H1 (cell line): ENCODE measurements at regions not wholly inside any gene's neighbourhood (a gene's known extent, or its start where the extent isn't known, plus 50 kb on each side); places are given as distances from the start of the nearest gene placed in this dataset.

Experiments used
- EP300 ChIP-seq, 2 experiments: IDR thresholded peaks; 1 replicate in 1 of 2; 2 replicates in 1 of 2; pipeline ENCODE4 v1.6.1; 2011 to 2012; ENCODE audit warnings: low read depth in 2 of 2, low read length in 2 of 2, mild to moderate bottlenecking in 2 of 2, borderline replicate concordance in 1 of 2, inconsistent platforms in 1 of 2, moderate library complexity in 1 of 2
- KDM4A ChIP-seq: IDR thresholded peaks from one replicate; pipeline ENCODE4 v1.7.1; 2012; ENCODE audit warnings: low read depth, mild to moderate bottlenecking, moderate library complexity, low read length, inconsistent platforms; ENCODE audit not compliant: severe bottlenecking
- SRF ChIP-seq: IDR thresholded peaks from 2 replicates; pipeline ENCODE4 v1.6.1; 2011; ENCODE audit warnings: mild to moderate bottlenecking, low read depth, low read length, moderate library complexity

DNA sequence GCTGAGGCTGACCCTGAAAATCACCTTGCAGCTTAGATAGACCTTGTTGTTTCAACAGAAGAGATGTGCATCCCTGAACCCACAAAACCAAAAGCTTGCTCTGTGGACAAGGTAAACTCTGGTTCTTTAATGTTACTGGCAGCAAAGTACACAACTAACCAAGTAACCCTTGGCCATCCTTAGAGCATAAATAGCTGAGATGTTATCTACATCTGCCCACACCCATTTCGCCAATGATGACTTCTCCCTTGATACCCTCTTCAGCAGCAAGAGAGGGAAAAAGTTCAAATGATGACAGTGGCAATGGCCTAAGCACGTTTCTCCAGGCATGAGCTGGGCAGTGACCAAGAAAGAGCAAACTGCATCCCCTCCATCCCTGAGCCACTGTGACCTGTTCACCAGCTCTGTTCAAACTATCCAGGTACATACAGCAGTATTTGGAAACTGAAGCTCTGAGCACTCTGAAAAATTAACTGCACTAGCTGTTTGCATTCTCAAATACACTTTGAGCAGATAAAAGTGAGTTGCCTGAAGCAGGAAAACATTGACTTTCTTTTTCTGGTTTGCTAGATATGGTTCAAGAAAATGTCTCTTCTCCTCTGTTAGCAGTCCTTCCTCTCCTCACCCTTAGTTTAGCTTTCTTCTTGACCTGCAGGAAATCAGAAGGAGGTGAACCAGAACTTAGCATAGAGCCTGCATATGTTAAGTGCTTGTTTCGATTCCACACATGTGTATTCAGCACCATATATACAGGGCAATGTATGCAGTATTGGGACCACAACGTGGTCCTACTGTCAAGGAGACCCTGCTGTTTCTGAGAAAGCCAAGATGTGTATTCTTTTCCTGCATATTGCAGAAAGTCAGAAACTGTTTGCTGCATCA lies 231.7 kb downstream of the FOXO1 start (continued):
- TF ChIP-seq KDM4A: no peak
- TF ChIP-seq EP300 (IDR thresholded peaks at IDR 0.05; ENCODE audit: borderline replicate concordance in 1 of 2, low read depth in 2 of 2, low read length in 2 of 2): no peak
- TF ChIP-seq SRF: no peak
